GM21825 (cell line): ENCODE measurements at regions not wholly inside any gene's neighbourhood (a gene's known extent, or its start where the extent isn't known, plus 50 kb on each side); places are given as distances from the start of the nearest gene placed in this dataset.

ENCODE experiments used
- ATAC-seq: cut with Tn5 transposase; IDR thresholded peaks from one replicate; pipeline ENCODE4 v1.9.1; 2021; ENCODE audit warnings: mild to moderate bottlenecking, moderate library complexity; ENCODE audit not compliant: unreplicated experiment

DNA sequence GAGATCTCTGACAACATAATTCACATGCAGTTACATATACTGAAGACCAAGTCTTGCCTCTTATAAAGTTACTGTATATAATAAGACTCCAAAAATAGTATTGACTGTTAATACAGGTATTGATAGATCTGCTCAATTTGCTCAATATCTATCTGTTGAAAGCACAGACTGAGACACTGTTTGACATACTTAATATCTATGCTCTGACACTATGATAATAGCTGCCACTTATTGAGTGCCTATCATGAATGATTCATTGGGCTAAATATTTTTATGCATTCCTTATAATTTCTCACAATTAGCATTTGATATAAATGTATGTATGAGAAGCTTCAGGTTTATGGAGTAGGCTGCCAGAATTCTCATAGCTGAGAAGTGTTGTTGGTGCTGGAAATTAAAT is 1600.9 kb upstream of the IGFBP7 start:
- ATAC-seq: no peak

DNA sequence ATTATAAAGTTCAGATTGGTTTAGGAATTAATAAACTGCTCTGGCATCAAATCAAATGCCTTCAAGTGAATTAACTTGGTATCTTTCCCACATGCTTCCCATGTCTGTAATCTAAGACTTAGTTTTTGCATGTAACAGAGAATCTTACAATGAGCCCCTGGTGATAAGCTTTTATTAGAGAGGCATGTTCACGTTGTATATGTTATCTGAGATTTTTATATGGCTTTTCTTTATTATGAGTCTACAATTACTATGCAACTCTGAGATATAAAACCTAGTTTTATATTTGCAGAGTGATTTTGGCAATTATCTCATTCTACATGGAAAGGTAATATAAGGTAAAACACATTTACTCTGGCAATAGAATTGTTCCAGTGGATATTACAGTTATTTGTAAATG is 1578.4 kb upstream of the IGFBP7 start:
- no peak for ATAC-seq

DNA sequence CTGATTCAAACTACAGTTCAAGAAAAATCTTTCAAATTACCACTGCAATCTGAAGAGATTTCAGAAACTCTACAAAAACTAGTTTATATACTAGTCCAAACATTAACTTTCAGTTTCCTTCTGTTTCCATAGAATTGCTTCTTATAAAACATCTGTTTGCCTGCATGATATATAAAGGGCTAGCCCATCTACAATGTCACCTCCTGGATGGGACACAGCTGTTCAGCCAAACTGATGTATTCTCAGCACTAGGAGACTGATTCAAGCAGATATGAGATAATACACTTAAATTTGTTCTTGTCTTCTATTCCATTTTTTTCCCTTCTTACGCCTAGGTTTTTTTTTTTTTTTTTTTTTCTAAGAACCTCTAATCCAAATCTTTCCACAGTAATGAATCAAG is 1569.7 kb upstream of the IGFBP7 start:
- ATAC-seq: no peak

DNA sequence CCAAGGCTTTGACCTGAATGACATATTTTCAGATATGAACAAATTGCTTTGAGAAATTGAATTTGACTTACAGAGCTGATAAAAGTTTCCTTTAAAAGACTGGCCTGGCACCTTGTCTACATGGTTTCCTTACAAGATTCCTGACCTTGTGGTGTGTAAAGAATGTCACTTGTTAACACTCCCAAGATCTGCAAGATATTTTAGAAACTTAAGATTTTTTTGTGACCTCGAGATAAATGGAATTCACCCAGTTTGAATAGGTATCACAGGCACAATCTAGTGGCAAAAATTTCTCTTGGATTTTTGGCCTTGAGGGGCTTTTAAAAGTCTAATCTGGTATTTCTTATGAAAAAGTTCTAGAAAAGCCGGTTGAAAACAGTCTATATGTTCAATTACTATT is 1568.9 kb upstream of the IGFBP7 start:
- no peak for ATAC-seq

DNA sequence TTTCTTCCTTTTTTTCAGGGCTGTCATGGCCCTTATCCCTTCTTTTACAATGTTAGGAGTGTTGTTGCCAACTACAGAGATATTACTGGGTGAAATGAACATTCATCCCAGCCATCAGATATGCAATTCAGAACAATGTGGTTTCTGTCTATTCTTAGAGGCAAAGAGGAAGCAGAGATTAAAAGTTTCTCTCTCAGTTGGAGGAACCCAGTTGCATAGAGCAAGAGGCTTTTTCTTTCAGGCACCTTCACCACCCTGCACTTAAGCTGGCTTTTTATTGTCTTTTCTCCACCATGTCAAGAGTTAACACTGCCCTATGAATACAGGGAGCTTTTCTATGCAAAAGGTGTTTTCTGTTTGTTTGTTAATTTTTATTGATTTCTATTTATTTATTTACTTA is 1559.6 kb upstream of the IGFBP7 start:
- ATAC-seq: no peak

DNA sequence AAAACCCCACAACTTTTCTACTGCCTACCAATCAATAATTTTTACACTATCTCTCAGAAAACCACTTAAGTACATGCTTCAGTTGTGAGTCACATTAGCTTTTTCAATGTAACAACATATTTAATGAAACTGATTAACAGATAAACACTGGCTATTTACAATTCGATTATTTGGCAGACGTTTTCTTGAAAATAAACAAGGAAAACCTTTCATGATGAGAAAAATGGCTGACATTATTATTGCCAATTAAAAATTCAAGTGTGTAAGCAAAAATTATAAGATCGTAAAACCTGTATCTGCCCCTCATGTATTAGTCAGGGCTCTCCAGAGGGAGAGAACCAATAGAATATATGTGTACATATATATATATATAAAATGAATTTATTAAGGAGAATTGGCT is 1555.5 kb upstream of the IGFBP7 start:
- no peak for ATAC-seq

DNA sequence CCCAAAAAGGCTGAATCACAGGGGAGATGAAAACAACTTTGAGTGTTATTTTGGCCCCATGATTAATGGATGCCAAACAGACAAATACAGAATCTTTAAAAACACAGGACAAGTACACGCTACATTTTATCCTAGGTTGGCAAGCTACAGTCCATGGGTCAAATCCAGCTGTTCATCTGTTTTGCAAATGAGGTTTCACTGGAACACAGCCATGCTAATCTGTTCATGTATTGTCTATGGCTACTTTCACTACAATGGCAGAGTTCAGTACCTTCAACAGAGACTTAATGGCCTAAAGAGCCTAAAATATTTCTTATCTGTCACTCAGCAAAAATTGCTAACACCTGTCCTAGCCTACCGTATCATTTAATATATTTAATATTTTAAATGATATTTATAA is 1548.5 kb upstream of the IGFBP7 start:
- no peak for ATAC-seq

DNA sequence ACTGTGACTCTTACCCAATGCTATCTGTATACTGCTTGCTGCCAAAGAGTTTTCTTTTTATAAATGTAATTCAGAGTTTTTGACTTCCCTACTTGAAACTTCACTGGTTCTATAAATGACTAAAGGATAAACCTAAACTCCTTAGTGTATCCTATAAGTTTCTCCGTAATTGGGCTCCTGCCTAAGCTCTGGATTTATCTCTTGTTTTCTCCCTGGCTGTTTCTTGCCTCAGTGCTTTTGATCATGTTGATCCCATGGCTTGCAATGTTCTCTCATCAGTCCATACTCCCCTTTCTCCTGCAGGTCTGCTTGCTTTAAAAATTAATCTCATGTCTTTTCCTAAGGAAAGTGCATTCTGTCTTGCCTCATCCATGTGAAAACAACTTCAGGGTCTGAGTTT is 1543.1 kb upstream of the IGFBP7 start:
- no peak for ATAC-seq

DNA sequence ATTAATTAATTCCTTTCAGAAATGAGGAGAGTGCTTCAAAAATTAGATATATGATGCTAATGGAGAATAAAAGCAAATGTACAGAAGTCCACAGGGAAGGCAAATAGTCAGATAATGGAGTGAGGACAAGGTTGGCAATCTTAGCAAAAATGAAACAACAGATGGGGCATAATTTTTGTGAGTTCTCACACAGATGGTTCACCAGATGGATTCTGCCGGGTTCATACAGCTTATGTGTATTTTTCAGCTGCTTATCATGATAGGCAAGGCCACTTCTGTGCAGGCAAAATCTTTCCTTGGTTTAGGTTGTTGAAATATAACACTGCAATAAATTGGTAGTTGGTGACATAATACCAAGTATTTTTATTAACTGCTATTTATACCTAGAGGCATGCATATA is 1539.0 kb upstream of the IGFBP7 start:
- no peak for ATAC-seq

DNA sequence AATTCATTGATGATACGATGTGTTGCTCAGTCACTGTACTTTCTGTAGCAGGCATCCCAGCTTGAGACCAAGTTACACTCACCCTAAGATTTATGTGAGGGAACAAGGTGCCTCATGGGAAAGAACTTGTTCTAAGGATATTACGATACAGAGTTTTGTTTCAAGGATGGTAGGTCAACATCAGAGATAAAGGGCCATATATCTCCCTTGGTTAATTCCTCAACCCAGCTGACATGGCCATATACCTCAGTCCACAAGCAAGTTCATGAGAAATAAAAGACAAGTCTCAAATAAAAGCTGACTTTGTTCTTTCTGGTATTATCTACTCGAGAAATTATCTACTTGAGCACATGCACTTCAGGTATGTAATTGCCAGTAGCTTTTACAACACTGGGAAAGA is 1535.9 kb upstream of the IGFBP7 start:
- no peak for ATAC-seq

DNA sequence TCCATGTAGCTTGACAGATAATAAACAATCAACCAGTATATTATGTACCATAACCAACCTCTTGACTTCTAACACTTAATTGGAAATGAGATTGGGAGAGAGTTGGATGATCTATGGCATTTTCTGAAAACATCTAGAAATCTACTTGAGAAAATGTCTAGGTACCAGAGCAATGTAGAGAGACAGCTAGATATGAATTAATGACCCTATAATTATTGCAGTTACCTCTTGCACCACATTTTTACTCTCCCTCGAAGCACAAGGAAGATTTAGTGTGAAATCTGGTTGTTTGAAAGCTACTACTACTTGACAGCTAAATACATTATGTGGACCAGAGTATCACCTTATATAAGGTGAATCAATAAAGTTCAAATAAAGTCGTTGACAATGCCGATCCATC is 1534.4 kb upstream of the IGFBP7 start:
- ATAC-seq: no peak

DNA sequence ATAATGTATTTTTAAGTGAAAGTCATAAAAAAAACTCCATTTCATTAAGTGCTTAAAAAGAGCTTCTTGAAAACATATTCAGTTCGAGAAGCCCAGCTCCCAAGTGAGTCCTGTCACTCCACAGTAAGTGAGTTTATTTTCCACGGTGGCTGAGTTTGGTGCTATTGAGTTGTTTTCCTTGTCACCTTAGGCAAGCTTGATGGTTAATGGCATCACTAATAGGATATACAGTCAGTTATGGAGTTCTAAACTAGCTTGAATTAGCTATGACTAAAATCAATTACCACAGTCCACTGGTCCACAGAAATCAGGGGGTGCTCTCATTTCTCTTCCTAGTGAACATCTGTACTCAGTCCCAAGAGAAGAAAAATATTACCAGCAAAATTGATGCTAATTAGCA is 1526.2 kb upstream of the IGFBP7 start:
- no peak for ATAC-seq

DNA sequence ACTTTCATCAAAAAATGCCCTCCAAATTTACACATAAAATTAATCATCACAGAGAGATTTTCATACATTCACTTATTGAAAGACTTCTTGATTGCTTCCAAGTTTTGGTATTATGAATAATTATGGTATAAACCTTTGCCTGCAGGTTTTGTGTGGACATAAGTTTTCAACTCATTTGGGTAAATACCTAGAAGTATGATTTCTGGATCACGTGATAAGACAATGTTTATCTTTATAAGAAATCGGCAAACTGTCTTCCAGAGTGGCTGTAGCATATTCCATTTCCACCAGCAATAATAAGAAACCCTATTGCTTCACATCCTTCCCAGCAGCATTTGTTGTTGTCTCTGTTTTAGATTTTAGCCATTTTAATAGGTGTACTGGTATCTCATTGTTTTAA is 1507.0 kb upstream of the IGFBP7 start:
- ATAC-seq: no peak

DNA sequence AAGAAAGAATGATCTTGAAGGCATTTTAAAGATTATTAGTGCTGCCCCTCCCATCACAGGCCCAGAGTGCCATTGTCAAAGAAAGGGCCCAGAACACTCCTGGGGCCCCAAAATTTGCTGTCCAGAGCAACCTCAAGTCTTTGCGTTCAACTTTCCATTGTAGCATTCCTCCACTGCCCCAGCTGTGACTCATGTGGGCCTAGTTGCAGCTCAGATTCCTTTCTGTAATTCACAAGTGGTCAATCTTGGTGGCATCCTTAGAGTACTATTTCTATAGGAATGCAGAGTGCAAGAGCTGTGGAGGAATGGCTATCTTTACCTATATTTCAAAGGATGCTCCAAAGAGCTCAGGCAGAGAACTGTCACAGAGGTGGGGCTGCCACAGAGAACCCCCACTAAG is 1500.8 kb upstream of the IGFBP7 start:
- no peak for ATAC-seq

DNA sequence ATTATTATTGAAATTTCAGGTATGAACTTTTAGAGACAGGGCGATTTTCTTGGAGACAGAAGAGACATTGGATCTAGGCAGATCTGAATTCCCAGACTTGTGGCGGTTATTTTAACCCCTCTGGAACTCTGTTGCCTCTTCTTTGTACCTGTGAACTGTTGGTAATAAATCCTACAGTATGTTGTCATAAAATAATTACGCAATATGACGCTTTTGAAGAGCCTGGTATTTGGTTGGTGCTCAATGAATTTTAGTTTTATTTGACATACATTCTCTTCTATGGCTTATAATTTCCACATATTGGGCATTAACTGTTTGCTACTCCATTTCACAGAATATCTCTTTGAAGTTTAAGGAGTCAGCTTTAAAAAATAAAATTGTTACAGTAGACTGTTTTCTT is 1496.1 kb upstream of the IGFBP7 start:
- no peak for ATAC-seq

DNA sequence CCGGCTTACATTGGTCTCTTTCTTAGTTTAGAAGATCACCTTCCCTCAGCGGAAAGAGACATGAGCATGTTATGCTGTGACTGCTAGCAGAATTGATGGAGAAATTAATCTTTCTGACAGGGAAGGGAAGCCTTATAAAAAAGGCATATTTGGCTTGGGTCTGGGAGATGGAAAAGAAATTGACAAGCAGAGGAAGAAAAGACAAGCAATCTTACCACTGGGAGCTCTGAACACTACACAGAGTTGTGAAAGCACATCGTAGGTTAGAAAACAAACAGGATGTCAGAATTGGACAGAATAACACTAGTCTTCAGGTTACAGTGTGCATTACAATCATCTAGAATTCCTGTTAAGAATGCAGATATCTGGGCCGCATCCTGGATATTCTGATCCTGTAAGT is 1493.8 kb upstream of the IGFBP7 start:
- ATAC-seq: no peak

DNA sequence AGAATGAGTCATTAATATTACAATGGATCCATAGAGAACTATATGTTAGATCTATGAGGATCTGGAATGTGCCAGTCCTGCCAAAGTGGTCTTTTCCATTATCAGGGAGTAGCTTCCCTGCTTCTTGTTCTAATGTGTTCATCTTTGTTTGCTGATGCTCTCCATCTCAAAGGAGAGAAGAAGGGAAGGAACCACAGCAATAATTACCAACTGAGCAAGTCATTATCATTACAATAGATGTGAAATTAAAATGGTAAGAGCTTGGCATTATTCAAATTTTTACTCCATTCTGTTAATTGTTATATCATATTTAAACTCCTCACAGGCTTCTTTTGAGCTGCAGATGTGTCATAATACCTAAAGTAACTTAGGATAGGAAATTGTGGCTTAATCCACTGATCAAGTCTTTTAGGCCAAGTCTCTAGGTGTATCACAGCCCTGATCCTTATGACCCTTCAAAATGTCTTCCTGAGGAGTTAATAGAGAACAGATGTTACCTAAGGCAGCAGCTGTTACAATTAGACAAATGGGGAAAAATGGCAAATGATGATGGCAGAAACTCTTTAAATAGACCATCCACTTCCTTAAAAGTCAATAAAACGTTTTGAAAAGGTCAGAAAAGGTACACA is 1492.7 kb upstream of the IGFBP7 start:
- ATAC-seq: no peak

DNA sequence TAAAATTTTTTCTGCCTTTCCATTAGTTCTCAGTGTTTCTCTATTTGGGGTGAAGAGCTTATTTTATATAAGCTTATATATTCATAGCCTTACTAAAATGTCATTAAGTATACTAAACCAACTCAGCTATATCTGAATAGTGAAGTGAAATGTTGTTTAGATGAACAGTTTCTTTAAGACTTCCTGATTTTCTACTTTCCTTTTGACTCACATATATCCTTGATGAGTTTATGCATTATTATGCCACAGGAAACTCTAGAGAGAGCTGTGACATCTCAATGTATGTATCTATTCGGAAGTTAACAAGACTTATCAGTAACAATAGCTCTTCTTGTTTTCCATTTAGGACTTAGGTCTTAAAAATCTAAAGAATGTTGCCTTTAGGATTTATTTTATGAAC is 1491.8 kb upstream of the IGFBP7 start:
- no peak for ATAC-seq

DNA sequence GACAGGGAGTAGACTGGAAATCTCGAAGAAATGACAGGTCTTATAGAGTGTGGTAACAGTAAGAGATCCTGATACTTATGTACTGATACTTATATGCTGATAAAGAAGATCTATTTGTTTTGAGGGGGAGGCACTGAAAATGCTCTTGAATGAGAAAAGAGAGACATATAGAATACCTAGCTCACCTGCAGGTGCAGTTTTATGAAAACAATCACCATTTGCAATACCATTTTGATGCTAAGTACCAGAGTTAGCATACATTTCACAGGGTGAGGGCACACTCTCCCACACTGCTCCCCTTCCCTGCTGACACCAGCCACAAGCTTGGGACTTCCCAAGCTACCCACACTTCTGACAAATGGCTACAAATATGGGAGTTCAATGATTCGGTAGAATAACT is 1490.1 kb upstream of the IGFBP7 start:
- ATAC-seq: no peak

DNA sequence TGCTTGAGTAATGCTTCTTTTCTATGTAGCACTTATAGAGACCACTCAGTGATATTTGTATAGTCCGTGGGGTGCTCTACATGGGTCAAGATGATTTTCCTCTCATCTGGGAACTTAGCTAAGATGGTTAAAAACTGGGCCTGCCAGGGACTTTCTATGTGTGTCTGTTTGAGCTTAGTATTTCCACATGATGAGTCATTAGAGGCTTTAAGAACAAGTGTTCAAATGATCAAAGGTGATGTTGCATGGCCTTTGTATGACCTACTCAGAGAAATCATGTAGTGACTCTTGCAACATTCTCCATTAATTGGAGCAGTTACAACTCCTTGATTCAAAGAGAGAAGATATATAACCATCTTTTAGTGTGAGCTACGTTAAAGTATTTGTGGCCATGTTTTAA is 1480.5 kb upstream of the IGFBP7 start:
- no peak for ATAC-seq

DNA sequence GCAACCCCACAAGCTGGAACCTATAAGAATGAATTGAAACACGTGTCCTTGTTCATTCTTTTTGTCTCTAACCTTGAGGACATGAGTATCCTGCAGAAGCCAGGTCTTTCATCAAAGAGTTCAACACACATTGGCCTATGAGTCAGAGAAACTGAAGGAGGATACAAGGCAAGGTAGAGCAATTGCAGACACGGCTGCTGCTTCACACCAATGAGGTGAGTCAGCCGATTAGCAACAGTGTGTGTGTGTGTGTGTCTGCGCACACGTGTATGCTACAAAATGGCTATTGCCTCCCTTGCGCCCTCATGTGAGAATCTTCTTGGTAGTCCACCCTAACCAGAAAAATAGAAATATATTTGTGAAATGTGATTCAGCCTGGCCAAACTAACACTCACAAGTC is 1477.7 kb upstream of the IGFBP7 start:
- ATAC-seq: no peak

DNA sequence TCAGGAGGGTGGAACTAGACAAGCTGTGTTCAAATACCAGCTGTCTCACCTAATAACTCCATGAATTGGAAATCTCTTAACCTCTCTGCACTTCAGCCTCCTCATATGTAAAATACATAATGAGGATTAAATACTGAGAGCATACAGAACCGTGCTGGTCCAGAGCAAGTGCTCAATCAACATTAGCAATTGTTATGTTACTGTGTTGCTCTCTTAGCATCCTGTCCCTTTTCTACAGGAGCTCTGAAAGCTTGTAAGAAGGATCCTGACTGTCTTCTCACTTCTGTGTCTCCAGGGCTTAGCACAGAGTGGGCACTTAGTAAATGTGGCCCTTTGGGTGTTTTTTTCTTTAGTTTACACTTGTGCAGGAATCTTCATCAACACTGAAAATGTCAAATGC is 1456.1 kb upstream of the IGFBP7 start:
- ATAC-seq: no peak

DNA sequence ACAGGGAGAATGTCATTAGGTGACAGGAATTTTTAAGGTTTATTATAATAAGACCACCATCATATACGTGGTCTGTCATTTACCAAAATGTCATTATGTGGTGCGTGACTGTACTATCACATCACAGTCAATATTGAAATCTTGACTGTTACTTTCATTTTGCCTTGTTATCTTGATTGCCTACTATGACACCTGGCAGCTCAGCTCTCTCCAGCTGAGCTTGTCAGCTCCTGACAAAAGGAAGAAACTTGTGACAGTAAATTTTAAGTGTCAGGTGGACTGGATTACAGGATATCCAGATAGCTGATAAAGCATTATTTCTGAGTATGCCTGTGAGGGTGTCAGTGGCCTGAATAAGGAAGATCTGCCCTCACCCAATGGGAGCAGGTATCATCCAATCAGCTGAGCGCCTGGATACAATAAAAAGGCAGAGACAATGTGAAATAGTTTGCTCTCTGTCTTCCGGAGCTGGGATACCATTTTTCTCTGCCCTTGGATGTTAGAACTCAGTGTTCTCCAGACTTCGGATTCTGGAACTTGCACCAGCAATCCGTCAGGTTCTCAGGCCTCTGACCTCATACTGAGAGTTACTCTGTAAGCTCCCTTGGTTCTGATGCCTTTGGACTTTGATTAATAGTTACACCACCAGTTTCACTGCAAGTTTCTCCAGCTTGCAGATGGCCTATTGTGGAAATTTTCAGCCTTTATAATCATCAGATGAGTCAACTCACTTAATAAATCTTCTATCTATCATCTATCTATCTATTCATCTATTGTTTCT is 1454.7 kb upstream of the IGFBP7 start:
- no peak for ATAC-seq
